ENCODE measurements at regions not wholly inside any gene's neighbourhood (a gene's known extent, or its start where the extent isn't known, plus 50 kb on each side); places are given as distances from the start of the nearest gene placed in this dataset.

DNA sequence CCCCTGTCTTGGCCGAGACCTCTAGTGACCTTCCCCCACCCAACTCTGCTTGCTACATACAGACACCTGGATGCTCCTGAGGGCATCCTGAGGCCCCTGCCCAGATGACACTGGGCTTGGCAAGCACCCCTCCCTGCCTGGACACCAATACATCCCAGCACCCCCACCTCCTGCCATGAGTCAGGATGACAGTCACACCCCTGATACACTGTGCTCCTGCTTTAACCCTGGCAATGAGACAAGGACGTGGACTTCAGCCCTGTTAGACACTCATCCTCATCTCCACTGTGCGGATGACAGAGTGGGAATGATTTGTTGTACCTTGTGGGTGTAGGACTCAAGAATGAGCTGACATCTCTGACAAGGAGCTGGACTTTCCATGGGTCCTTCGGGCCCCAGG, 186.3 kb upstream of the ADCY1 start:
- H3K9me3 ChIP-seq (ENCODE audit: control insufficient read depth, insufficient read depth, low read depth, low read length), result no peaks in the 10 kb centered on the region
- no peak for TF ChIP-seq SIN3A (IDR thresholded peaks at IDR 0.05; ENCODE audit: borderline replicate concordance, insufficient read depth, low read depth, low read length)
- TF ChIP-seq, protein P1, sequence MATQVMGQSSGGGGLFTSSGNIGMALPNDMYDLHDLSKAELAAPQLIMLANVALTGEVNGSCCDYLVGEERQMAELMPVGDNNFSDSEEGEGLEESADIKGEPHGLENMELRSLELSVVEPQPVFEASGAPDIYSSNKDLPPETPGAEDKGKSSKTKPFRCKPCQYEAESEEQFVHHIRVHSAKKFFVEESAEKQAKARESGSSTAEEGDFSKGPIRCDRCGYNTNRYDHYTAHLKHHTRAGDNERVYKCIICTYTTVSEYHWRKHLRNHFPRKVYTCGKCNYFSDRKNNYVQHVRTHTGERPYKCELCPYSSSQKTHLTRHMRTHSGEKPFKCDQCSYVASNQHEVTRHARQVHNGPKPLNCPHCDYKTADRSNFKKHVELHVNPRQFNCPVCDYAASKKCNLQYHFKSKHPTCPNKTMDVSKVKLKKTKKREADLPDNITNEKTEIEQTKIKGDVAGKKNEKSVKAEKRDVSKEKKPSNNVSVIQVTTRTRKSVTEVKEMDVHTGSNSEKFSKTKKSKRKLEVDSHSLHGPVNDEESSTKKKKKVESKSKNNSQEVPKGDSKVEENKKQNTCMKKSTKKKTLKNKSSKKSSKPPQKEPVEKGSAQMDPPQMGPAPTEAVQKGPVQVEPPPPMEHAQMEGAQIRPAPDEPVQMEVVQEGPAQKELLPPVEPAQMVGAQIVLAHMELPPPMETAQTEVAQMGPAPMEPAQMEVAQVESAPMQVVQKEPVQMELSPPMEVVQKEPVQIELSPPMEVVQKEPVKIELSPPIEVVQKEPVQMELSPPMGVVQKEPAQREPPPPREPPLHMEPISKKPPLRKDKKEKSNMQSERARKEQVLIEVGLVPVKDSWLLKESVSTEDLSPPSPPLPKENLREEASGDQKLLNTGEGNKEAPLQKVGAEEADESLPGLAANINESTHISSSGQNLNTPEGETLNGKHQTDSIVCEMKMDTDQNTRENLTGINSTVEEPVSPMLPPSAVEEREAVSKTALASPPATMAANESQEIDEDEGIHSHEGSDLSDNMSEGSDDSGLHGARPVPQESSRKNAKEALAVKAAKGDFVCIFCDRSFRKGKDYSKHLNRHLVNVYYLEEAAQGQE (IDR thresholded peaks at IDR 0.05; ENCODE audit: insufficient read depth in 1 of 2, low read depth in 2 of 2, low read length in 1 of 2), result no peak
- ATAC-seq, result 0 out of 2 replicates have a peak, but pooled peaks have one; percentile 21
- no peaks in the 10 kb centered on the region for H3K4me1 ChIP-seq (ENCODE audit: control insufficient read depth, insufficient read depth, low read length)
- H3K36me3 ChIP-seq (ENCODE audit: control insufficient read depth, insufficient read depth, low read length), result no peaks in the 10 kb centered on the region
- CTCF ChIA-PET, result no interaction called here
- DNase-seq (ENCODE audit: low read depth, low spot score), result no peak
- POLR2A ChIA-PET, result no interaction called here
- intact Hi-C loops (cut with micrococcal nuclease; ENCODE audit: unreplicated experiment) (no loop called here), in situ Hi-C loops (cut with HindIII; ENCODE audit: low pct_unique_long_range_greater_than_20kb, low sequenced_read_pairs) (no loop called here)
- no TSS peak for BruUV-seq (replicated peaks)
- H3K4me3 ChIP-seq (ENCODE audit: low read depth in 2 of 2, low read length in 2 of 2), result no peak overlapping the region
- H3K27ac ChIP-seq (ENCODE audit: low read length), result no peak overlapping the region
- peaks cover 5% of the 10 kb centered on the region for H3K27me3 ChIP-seq (ENCODE audit: control insufficient read depth, insufficient read depth, low read length)

DNA sequence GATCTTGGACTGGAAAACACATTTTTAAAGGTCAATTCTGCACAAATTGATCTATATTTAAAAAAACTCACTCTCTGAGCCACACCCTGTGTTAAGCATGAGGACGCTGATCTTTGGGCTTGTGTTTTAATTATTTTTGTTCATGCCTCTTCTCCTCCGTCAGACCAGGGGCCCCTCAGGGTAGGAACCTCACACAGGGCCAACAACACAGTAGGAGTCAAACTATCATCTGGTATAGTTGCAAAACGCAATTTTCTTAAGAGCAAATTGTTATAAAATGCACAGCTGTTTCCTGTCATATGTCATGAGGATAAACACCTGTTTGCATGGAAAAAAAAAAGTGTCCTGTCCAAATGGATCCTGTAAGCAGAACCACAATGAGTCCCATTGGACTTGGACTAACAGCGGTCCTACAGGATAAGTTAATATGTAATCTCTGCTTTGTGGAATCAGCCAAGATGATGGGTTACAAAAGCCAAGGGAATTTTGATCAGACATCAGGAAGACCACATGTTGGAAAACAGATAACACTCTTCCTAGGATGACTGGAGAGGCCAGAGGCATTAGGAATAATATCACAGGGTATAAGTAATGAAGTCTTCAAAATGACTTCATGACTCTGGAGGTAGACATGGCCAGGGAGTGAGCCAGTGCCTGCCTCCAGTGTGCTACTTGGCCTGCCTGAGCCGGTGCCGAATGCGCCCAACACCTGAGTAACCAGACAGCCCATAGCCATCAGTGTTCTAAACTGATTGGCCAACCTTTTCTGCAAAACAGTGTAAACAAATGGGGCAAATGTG, 184.9 kb upstream of the ADCY1 start:
- CTCF ChIA-PET, result no interaction called here
- Histone ChIP-seq H3K9me3 (ENCODE audit: control insufficient read depth, insufficient read depth, low read depth, low read length) (no peaks in the 10 kb centered on the region), H3K27ac (ENCODE audit: low read length) (no peak overlapping the region)

More for the DNA sequence above, 184.9 kb upstream of the ADCY1 start:
- Histone ChIP-seq H3K4me3 (ENCODE audit: low read depth in 2 of 2, low read length in 2 of 2) (no peak overlapping the region), H3K27me3 (ENCODE audit: control insufficient read depth, insufficient read depth, low read length) (peaks cover 7% of the 10 kb centered on the region), H3K36me3 (ENCODE audit: control insufficient read depth, insufficient read depth, low read length) (no peaks in the 10 kb centered on the region), H3K4me1 (ENCODE audit: control insufficient read depth, insufficient read depth, low read length) (no peaks in the 10 kb centered on the region)
- in situ Hi-C loops (cut with HindIII; ENCODE audit: low pct_unique_long_range_greater_than_20kb, low sequenced_read_pairs), result no loop called here
- BruUV-seq (replicated peaks), result no TSS peak
- no peak for DNase-seq (ENCODE audit: low read depth, low spot score)
- POLR2A ChIA-PET, result no interaction called here
- ATAC-seq, result no peak
- TF ChIP-seq, protein P2, sequence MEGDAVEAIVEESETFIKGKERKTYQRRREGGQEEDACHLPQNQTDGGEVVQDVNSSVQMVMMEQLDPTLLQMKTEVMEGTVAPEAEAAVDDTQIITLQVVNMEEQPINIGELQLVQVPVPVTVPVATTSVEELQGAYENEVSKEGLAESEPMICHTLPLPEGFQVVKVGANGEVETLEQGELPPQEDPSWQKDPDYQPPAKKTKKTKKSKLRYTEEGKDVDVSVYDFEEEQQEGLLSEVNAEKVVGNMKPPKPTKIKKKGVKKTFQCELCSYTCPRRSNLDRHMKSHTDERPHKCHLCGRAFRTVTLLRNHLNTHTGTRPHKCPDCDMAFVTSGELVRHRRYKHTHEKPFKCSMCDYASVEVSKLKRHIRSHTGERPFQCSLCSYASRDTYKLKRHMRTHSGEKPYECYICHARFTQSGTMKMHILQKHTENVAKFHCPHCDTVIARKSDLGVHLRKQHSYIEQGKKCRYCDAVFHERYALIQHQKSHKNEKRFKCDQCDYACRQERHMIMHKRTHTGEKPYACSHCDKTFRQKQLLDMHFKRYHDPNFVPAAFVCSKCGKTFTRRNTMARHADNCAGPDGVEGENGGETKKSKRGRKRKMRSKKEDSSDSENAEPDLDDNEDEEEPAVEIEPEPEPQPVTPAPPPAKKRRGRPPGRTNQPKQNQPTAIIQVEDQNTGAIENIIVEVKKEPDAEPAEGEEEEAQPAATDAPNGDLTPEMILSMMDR (IDR thresholded peaks at IDR 0.05), result no peak
- TF ChIP-seq, protein P1 (IDR thresholded peaks at IDR 0.05; ENCODE audit: insufficient read depth in 1 of 2, low read depth in 2 of 2, low read length in 1 of 2), result no peak
- TF ChIP-seq TCF7L2 (IDR thresholded peaks at IDR 0.05; ENCODE audit: low read depth, low read length), result no peak
- TF ChIP-seq POLR2AphosphoS5 (IDR thresholded peaks at IDR 0.05; ENCODE audit: low read depth, low read length), result no peak
- intact Hi-C loops (cut with micrococcal nuclease; ENCODE audit: unreplicated experiment), result no loop called here
